ENCODE measurements at regions not wholly inside any gene's neighbourhood (a gene's known extent, or its start where the extent isn't known, plus 50 kb on each side); places are given as distances from the start of the nearest gene placed in this dataset.

DNA sequence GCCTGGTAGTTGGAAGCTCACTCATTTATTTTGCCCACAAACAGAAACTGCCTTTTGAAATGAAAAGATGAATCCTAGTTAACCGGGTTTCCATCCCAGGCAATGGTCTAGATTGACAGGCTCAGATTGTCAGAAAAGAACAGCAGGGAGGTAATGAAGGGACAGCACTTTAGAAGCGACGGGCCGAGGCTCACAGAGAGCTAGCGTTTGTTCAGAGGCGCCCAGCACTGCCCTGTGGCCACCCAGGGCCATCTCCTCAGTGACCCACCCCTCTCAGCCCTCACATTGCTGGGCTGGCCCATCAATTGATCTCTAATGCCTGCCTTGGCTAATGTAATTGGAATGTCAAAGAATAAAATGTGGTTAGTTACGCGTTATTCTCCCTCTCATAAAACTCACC lies 304.8 kb downstream of the CDCA7 start:
- H3K4me3 ChIP-seq: no peak overlapping the region
- H3K27me3 ChIP-seq: no peaks in the 10 kb centered on the region
- H3K27ac ChIP-seq: no peak overlapping the region
- TF ChIP-seq POLR2A (IDR thresholded peaks at IDR 0.05): no peak
- TF ChIP-seq, protein P1, sequence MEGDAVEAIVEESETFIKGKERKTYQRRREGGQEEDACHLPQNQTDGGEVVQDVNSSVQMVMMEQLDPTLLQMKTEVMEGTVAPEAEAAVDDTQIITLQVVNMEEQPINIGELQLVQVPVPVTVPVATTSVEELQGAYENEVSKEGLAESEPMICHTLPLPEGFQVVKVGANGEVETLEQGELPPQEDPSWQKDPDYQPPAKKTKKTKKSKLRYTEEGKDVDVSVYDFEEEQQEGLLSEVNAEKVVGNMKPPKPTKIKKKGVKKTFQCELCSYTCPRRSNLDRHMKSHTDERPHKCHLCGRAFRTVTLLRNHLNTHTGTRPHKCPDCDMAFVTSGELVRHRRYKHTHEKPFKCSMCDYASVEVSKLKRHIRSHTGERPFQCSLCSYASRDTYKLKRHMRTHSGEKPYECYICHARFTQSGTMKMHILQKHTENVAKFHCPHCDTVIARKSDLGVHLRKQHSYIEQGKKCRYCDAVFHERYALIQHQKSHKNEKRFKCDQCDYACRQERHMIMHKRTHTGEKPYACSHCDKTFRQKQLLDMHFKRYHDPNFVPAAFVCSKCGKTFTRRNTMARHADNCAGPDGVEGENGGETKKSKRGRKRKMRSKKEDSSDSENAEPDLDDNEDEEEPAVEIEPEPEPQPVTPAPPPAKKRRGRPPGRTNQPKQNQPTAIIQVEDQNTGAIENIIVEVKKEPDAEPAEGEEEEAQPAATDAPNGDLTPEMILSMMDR (IDR thresholded peaks at IDR 0.05): no peak
- intact Hi-C loops (cut with DNase I; ENCODE audit: low total_unique reads): no loop called here
- no peaks in the 10 kb centered on the region for H3K9me3 ChIP-seq
- DNase-seq: no peak
- H3K36me3 ChIP-seq: no peaks in the 10 kb centered on the region
- H3K4me1 ChIP-seq: no peaks in the 10 kb centered on the region

- intact Hi-C loops (cut with DNase I; ENCODE audit: low total_unique reads): no loop called here
- Histone ChIP-seq H3K4me1 (no peaks in the 10 kb centered on the region), H3K27me3 (no peaks in the 10 kb centered on the region), H3K36me3 (no peaks in the 10 kb centered on the region), H3K27ac (no peak overlapping the region), H3K4me3 (no peak overlapping the region), H3K9me3 (no peaks in the 10 kb centered on the region)
- no peak for DNase-seq
- TF ChIP-seq, protein P1 (IDR thresholded peaks at IDR 0.05): no peak
- TF ChIP-seq POLR2A (IDR thresholded peaks at IDR 0.05): no peak
Observed at GRCh38 chr2:173661586-173661985, 303.6 kb downstream of the SP3 start.

DNA sequence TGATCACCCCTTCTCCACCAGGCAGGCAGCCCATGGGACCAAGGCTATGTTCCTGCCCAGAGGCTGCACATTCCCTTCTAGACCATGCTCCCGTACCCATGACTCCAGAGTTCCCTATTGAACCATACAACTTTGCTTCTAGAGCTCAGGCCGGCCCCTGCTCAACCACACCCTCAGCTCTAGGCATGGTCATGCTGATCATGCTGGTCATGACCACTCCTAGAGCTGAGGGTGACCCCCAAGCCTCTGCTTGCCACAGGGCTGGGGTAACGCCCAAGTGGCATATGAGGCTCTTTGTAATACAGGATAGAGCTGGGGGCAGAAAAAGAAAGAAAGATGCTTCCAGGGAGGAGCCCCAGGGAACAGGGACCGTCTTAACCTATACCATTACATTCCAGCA lies 301.8 kb downstream of the SP3 start:
- Histone ChIP-seq H3K36me3 (no peaks in the 10 kb centered on the region), H3K4me3 (no peak overlapping the region), H3K4me1 (no peaks in the 10 kb centered on the region), H3K27me3 (no peaks in the 10 kb centered on the region), H3K9me3 (no peaks in the 10 kb centered on the region), H3K27ac (no peak overlapping the region)
- no peak for DNase-seq
- intact Hi-C loops (cut with DNase I; ENCODE audit: low total_unique reads): no loop called here
- TF ChIP-seq, protein P1 (IDR thresholded peaks at IDR 0.05): no peak
- no peak for TF ChIP-seq POLR2A (IDR thresholded peaks at IDR 0.05)

DNA sequence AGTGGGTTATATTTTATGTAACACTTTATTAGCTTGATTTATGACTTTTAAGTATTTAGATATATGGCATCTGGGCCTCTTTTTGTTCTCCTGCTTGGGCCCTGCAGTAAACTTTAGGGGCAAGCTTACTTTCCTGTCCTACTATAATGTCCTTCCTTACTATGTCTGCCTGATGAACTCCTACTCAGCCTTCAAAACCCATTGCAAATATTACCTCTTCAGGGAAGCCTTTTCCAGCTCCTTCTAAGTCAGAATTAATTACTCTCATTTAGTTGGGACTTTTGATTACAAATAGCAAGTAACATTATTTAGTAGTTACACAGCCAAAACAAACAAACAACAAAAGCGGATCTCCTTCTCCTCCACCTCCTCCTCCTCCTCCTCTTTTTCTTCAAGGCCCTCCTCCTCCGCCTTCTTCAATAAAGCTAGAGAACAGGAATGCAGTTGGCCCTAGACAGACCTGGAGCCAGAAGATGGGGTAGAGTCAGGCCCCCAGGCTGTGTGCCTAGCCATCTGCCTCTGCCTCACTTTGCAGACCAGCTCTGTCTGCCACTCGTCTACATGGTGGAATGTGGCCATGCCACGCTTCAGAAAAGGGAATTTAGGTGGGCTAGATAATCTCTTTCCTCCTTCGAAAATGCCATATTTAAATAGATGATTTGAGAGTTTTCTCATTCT lies 301.2 kb downstream of the SP3 start:
- Histone ChIP-seq H3K4me3 (no peak overlapping the region), H3K36me3 (no peaks in the 10 kb centered on the region), H3K4me1 (no peaks in the 10 kb centered on the region), H3K27ac (no peak overlapping the region), H3K27me3 (no peaks in the 10 kb centered on the region), H3K9me3 (no peaks in the 10 kb centered on the region)
- no peak for DNase-seq
- TF ChIP-seq POLR2A (IDR thresholded peaks at IDR 0.05): no peak
- TF ChIP-seq, protein P1 (IDR thresholded peaks at IDR 0.05): no peak
- intact Hi-C loops (cut with DNase I; ENCODE audit: low total_unique reads): no loop called here

DNA sequence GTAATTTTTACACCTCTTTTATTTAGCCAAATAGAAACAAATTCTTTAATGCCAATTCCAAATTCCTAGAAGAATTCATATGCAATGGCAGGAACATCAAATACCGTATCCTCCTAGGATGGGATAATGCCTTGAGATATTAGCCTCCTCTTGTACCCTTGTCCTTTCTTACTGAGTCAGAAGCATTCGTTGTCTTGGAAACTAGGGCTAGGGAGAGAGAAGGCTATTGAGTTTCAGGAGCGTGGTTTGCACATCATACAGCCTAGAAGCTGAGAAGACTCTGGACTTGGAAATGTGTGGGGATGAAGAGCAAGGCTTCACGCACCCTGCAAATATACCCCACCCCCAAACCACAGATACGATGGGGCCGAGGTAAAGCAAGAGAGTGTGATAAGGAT lies 300.7 kb downstream of the SP3 start:
- DNase-seq: no peak
- Histone ChIP-seq H3K4me1 (no peaks in the 10 kb centered on the region), H3K36me3 (no peaks in the 10 kb centered on the region), H3K4me3 (no peak overlapping the region), H3K27me3 (no peaks in the 10 kb centered on the region), H3K27ac (no peak overlapping the region), H3K9me3 (no peaks in the 10 kb centered on the region)
- intact Hi-C loops (cut with DNase I; ENCODE audit: low total_unique reads): no loop called here
- TF ChIP-seq POLR2A (IDR thresholded peaks at IDR 0.05): no peak
